HG03196 (cell line): ENCODE measurements at regions not wholly inside any gene's neighbourhood (a gene's known extent, or its start where the extent isn't known, plus 50 kb on each side); places are given as distances from the start of the nearest gene placed in this dataset.
"Not testable (repeated sequence)": the region's sequence is repeated elsewhere in the genome, so short reads cannot be mapped to it uniquely, and the experiment has no call there.

Experiments used
- ATAC-seq: cut with Tn5 transposase; IDR thresholded peaks from one replicate; pipeline ENCODE4 v1.9.1; 2021; ENCODE audit not compliant: unreplicated experiment

GRCh38 chr17:72175787-72176515, 55.1 kb downstream of the SOX9 start:
- ATAC-seq: no peak

GRCh38 chr17:72176516-72176851, 55.7 kb downstream of the SOX9 start:
- no peak for ATAC-seq

- ATAC-seq: no peak
Observed at GRCh38 chr17:72176951-72177660, 56.3 kb downstream of the SOX9 start.

DNA sequence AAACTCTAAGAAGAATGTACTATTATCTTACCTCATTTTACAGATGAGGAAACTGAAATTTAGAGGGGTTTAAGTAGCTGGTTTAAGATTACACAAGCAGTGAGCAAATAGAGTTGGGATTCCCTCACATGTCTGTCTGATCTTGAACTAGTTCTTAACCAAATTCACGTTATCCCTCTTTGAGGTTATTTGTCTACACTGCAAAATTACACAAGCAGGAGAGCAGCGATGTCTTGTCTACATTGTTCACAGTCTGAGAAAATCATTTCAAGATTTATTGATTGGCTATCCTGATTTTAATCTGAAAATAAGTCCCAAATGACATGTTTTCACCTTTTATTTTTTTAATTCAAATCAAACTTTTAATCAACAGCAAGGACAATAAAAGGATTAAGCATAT, 56.9 kb downstream of the SOX9 start:
- ATAC-seq: no peak

DNA sequence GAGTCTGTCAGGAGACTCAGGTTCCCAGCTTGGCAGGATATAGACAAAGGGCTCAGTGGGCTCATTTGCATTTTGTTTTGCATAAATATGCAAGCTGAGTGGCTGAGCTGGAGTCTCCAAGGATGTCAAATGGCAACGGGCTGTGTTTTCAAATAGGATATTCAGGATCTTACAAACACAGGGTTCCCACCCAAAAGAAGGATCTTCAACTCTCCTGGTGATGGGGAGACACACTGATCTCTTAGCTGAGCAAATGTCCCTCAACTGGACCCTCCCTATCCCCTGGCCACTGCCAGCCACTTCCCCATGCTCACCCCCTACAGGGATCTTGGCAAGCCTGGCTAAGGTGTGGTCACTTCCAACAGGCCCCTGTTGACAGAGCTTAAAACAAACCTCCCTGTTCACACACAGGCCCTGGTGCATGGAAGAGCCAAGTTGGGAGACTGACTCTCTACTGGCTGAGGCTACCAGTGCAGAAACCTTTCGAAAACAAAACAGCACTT, 61.6 kb downstream of the SOX9 start:
- no peak for ATAC-seq

DNA sequence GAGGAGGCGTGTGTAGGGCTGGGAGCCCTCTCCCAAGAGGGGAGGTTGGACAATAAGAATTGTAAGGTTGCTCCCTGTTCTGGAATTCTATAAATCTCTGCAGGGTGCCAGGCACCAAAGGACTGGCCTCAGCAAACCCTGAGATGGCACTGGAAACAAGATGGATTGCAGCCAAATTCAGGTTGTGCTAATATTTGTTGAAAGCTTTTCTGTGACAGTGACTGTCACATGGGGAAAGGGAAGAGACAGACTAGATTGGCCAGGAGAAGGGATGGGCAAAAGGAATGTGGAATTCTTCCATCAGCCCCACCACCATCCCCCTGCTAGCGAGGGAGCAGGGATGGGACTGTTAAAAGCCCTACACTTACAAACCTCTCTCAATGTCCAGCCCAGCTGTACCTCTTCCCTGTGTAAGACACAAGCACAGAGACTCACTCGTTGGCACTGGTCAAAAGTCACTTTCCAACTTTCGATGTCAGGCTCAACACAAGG, 62.4 kb downstream of the SOX9 start:
- ATAC-seq: no peak

DNA sequence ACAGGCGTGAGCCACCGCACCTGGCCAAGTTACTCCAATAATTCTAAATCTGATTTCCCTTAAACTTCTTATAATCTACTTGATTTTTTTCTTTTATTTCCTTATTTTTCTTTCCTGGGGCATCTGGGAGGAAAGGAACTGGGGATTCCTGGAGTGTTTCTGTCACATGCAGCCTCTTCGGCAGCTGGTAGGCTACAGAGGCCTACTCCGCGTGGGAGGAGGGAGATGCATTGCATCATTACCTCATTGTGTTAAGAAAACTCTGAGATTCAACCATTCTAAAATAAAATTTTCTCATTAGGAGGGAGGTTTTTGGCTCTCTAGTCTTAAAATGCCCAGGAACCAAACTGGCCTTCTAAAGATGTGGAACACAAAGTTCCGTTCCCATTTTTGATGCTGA, 64.0 kb downstream of the SOX9 start:
- no peak for ATAC-seq

GRCh38 chr17:72185564-72185963, 64.7 kb downstream of the SOX9 start:
- no peak for ATAC-seq

DNA sequence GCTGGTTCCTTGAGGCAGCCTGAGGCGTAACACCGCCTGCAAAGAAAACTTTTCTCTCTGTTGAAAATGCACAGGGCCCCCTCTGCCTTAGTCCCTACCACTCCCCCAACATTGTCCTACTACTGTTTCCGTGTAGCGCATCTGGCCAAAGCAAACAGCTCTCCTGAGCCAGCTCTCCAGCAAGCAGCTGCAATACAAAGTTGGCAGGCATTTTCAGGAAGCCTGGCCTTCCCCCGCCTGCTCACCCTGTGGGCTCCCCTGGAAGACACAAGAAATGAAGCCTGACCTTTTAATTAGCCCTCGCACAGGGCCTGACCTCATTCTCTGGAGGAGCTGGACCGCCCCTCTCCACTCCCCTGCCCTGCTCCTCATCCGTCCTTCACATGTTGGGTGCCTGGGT, 66.7 kb downstream of the SOX9 start:
- ATAC-seq: no peak

DNA sequence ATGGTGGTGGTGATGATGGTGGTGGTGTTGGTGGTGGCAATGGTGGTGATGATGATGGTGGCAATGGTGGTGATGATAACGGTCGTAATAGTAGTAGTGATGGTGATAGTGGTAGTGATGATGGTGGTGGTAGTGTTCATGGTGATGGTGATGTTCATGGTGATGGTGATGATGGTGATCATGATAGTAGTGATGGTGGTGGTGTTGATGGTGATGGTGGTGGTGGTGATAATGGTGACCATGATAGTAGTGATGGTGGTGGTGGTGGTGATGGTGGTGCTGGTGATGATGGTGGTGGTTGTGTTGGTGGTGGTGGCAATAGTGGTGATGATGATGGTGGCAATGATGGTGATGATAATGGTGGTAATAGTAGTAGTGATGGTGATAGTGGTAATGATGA, 68.0 kb downstream of the SOX9 start:
- no peak for ATAC-seq

DNA sequence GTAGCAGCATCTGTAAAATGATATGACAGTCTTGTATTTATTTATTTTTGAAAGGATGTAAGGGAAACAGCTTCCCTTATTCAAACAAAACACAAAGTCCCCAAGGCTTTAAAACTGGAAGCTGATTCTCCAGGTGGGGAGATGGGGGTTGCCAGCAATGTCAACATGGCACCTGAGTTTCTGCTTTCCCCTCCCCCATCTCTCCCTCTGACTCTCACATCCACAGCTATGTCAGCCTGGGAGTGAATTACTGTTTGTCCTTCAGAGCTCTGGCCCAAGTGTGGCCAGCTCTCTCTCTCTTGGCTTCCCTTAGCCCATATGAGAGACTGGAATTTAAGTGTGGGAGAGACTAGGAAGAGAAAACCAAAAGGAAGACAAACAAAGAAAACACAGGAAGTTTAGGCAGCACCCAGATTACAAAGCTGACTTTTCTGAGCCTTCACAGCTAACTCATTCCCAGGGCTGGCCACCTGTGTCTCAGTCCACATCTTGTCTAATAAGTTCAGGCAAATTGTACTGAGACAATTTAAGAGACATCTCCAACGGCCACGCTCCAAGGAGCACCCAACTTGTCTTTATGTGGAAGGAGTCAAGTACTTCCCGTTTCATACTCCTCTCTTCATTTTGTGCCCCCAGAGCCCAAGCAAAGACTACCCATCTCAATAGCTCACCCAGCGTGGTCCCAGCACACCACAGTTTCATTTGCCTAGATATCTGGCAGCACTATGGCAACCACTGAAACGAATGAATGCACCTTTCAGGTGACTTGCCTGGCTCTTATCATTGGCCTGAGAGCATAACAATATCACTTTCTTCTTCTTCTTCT, 69.2 kb downstream of the SOX9 start:
- no peak for ATAC-seq

GRCh38 chr17:72191356-72191755, 70.5 kb downstream of the SOX9 start:
- ATAC-seq: no peak

DNA sequence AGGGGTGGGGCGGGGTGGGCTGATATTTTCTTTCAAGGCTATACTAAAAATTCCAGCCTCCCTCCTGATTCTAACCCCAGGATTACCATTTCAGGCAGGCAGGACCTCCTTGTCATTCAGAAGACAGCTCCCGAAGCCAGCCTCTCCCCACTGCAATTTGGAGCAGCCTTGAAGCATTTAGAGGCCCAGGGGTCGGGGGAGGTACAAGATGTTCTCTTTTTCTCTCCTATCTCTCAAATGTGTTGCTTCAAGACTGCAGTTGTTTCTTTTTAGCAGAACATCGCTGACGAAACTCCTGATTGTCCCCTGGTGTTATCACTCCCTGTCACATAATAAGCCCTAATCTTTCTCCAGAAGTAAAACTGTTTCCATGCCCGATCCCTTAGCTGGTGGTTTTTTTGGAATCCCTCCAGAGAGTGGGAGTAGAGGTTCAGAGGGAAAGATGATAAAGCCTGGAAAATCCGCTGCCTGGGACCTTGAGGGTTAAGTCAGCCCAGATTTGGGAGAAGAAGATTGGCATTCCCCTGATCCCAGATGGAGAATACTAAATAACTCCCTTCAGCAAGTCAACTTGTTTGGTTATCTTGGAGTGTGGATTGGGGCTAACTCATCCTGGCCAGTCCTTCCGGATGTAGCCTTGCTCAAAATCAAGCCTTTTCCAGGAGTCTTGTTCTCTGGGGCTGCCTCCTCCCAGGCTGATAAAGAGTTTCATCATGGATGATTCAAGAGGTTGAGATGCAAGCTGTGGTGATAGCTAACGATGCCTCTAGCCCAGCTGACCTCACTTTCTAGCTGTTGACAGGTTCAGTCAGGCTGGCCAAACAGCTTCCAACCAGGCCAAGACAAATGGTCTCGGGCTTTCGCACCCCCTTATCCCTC, 71.3 kb downstream of the SOX9 start:
- ATAC-seq: no peak

DNA sequence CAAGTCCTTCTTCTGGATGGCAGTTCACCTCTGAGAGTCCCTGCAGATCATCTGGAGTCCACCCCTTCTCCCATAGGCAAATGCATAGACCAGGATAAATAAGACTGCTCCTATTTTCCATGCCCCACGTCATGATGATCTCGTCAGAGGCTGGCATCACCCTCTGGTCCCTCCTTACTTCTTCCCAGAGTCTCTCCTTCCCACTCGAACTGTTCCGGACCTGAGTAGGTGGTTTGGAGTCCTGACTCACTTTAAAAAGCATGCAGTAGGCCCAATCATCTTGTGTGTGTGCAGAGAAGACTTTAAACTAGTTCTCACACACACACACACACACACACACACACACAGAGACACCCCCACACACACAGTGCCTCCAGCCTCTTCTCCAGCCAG, 72.0 kb downstream of the SOX9 start:
- no peak for ATAC-seq

DNA sequence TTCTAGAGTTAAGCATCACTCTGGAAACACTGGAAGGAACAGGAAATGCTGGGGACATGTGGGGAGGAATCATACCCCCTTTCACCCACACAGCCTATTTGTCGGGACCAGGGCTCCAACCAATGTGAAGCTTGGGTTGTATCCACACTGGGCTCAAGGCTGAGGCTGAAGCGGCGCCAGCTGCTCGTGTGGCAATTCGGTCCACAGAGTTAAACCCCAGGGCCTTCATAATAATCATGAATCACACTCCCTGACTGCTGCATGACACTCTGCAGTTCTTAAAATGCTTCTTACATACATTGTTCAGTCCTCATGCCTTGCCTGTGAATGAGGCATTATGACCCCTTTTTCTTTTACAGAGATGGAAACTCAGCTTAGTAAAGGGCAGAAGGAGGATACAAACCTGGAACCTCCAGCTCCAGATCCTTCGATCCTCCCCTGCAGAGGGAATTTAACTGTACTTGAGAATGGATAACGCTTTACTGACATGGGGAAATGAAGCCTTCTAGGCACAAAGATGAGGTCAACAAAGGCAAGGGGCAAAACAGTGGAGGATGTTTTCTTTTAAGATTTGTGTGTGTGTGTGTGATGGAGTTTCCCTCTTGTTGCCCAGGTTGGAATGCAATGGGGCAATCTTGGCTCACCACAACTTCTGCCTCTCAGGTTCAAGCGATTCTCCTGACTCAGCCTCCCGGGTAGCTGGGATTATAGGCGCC, 72.7 kb downstream of the SOX9 start:
- no peak for ATAC-seq

DNA sequence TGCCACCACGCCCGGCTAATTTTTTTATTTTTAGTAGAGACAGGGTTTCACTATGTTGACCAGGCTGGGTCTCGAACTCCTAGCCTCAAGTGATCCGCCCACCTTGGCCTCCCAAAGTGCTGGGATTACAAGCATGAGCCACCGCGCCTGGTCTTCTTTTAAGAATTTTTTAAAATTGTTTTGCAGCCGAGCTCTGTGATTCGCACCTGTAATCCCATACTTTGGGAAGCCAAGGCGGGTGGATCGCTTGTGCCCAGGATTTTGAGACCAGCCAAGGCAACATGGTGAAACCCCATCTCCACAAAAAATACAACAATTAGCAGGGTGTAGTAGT, 73.3 kb downstream of the SOX9 start:
- ATAC-seq: not testable (repeated sequence)

DNA sequence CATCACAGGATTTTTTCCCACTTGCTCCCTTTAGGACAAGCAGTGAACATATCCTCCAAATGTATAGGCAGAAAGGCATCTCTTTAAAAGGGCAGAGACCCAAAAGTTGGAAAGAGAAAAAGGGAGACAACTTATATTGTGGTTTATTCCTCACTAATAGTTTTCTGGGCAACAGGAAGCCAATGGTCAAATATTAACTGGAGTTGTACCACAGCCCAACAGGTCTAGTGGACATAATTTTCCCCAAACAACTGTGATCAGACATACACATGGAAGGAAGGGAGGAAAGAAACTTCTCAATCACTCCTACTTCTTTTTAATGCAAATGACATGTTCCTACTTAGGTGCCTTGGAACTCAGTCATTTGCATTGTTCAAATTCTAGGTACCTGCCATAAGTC, 78.4 kb downstream of the SOX9 start:
- no peak for ATAC-seq

DNA sequence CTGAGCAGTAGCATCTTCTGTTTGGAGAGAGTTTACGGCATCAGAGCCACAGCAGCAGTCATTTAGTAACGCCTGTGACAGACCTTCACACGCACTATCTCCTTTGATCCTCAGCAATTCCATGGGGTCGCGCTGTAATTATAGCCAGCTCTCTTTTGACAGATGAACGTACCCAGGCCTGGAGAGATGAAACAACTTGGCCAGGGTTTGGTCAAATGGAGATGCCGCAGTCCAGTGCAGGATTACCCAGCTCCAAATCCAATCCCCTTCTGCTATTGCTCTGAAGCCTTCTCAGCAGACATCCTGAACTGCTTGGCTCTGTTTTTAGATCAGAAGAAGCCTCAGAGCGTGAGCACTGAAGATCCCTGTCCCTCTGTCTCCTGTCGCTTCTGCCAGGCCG, 83.9 kb downstream of the SOX9 start:
- ATAC-seq: no peak

GRCh38 chr17:72205357-72205756, 84.5 kb downstream of the SOX9 start:
- no peak for ATAC-seq

GRCh38 chr17:72205822-72206221, 85.0 kb downstream of the SOX9 start:
- ATAC-seq: no peak
